Fibroblast of lung (primary cell): ENCODE measurements at regions not wholly inside any gene's neighbourhood (a gene's known extent, or its start where the extent isn't known, plus 50 kb on each side); places are given as distances from the start of the nearest gene placed in this dataset.

Experiments used
- EZH2 ChIP-seq: IDR thresholded peaks from 2 replicates; pipeline ENCODE4 v1.5.1; 2012; ENCODE audit warnings: low read length, control low read depth, mild to moderate bottlenecking; ENCODE audit errors: missing control alignments
- TF ChIP-seq, protein P1 (sequence below), 2 donors: IDR thresholded peaks in 1 of 2; conservative IDR thresholded peaks in 1 of 2; 1 replicate in 1 of 2; 2 replicates in 1 of 2; pipeline ENCODE4 v1.5.1; 2011 to 2012; ENCODE audit warnings: low read length in 2 of 2, control low read depth in 1 of 2, inconsistent platforms in 1 of 2, low read depth in 1 of 2, mild to moderate bottlenecking in 1 of 2

- TF ChIP-seq, protein P1, sequence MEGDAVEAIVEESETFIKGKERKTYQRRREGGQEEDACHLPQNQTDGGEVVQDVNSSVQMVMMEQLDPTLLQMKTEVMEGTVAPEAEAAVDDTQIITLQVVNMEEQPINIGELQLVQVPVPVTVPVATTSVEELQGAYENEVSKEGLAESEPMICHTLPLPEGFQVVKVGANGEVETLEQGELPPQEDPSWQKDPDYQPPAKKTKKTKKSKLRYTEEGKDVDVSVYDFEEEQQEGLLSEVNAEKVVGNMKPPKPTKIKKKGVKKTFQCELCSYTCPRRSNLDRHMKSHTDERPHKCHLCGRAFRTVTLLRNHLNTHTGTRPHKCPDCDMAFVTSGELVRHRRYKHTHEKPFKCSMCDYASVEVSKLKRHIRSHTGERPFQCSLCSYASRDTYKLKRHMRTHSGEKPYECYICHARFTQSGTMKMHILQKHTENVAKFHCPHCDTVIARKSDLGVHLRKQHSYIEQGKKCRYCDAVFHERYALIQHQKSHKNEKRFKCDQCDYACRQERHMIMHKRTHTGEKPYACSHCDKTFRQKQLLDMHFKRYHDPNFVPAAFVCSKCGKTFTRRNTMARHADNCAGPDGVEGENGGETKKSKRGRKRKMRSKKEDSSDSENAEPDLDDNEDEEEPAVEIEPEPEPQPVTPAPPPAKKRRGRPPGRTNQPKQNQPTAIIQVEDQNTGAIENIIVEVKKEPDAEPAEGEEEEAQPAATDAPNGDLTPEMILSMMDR (conservative IDR thresholded peaks at IDR 0.05 in 1 of 2, IDR thresholded peaks at IDR 0.05 in 1 of 2; ENCODE audit: low read depth in 1 of 2, low read length in 2 of 2) = no peak
- no peak for TF ChIP-seq EZH2
These were observed 1160.8 kb upstream of the LRRTM3 start for GRCh38 chr10:65765006-65765541.
